ENCODE measurements at regions not wholly inside any gene's neighbourhood (a gene's known extent, or its start where the extent isn't known, plus 50 kb on each side); places are given as distances from the start of the nearest gene placed in this dataset.
"Not testable (repeated sequence)": the region's sequence is repeated elsewhere in the genome, so short reads cannot be mapped to it uniquely, and the experiment has no call there.

- Histone ChIP-seq H3K9me3 (peaks cover 0 to 14% (median 0%) of the 10 kb centered on the region in 11 donors), H3K36me3 (no peaks in the 10 kb centered on the region), H3K4me1 (no peaks in the 10 kb centered on the region), H3K27me3 (no peaks in the 10 kb centered on the region), H3K4me3 (no peak overlapping the region), H3K27ac (no peak overlapping the region)
- no peak for ATAC-seq
- DNase-seq, result no peak
- TF ChIP-seq CTCF (IDR thresholded peaks at IDR 0.05), result no peak
- intact Hi-C loops (cut with DNase I), result no loop called here
- WGBS, 2 donors, result 83 to 85% methylated on average over 1 of the region's 1 CpG
Observed at GRCh38 chr7:145431834-145432233, 596.0 kb upstream of the TPK1 start.

- H3K27ac ChIP-seq, result not testable (repeated sequence)
Observed at GRCh38 chr7:145418481-145418880, 582.6 kb upstream of the TPK1 start.

GRCh38 chr7:145411066-145411465 is 575.2 kb upstream of the TPK1 start:
- 58 to 66% methylated on average over 3 of the region's 3 CpGs for WGBS, 2 donors
- DNase-seq (no peak), ATAC-seq (no peak)
- no peak for TF ChIP-seq CTCF (IDR thresholded peaks at IDR 0.05)
- no peaks in the 10 kb centered on the region for H3K36me3 ChIP-seq
- H3K27ac ChIP-seq, result no peak overlapping the region
- H3K4me1 ChIP-seq, result no peaks in the 10 kb centered on the region
- H3K4me3 ChIP-seq, result no peak overlapping the region
- no peaks in the 10 kb centered on the region for H3K27me3 ChIP-seq
- H3K9me3 ChIP-seq, result peaks cover 0 to 19% (median 0%) of the 10 kb centered on the region in 11 donors
- intact Hi-C loops (cut with DNase I), result no loop called here

More at GRCh38 chr7:145418481-145418880, 582.6 kb upstream of the TPK1 start:
- ATAC-seq; H3K36me3 ChIP-seq; intact Hi-C loops (cut with DNase I); H3K4me1 ChIP-seq; DNase-seq; H3K4me3 ChIP-seq; H3K27me3 ChIP-seq: not testable (repeated sequence)
- WGBS, 2 donors, result 81 to 87% methylated on average over 8 of the region's 8 CpGs
- peaks cover 0 to 34% (median 0%) of the 10 kb centered on the region in 11 donors for H3K9me3 ChIP-seq

- Histone ChIP-seq H3K4me1 (no peaks in the 10 kb centered on the region), H3K9me3 (peaks cover 0 to 13% (median 6%) of the 10 kb centered on the region in 11 donors), H3K36me3 (no peaks in the 10 kb centered on the region), H3K27me3 (no peaks in the 10 kb centered on the region), H3K27ac (no peak overlapping the region), H3K4me3 (no peak overlapping the region)
- DNase-seq (no peak), ATAC-seq (peak in 5 of 8 donors; percentile 24 to 82 (median 75))
- intact Hi-C loops (cut with DNase I), result loop anchor here in 1 of 10 donors (10.0 kb wide), 1 partner anchor 726 kb away; no protein-coding TSS in a partner anchor
- 24 to 25% methylated on average over 1 of the region's 1 CpG for WGBS, 2 donors
- no peak for TF ChIP-seq CTCF (IDR thresholded peaks at IDR 0.05)
Observed at GRCh38 chr7:145398758-145399157, 562.9 kb upstream of the TPK1 start.

- Histone ChIP-seq H3K9me3 (no peaks in the 10 kb centered on the region), H3K36me3 (no peaks in the 10 kb centered on the region), H3K4me3 (no peak overlapping the region), H3K27ac (no peak overlapping the region), H3K27me3 (no peaks in the 10 kb centered on the region), H3K4me1 (no peaks in the 10 kb centered on the region)
- no peak for ATAC-seq
- TF ChIP-seq CTCF (IDR thresholded peaks at IDR 0.05), result no peak
- 6 to 9% methylated on average over 2 of the region's 2 CpGs for WGBS, 2 donors
- intact Hi-C loops (cut with DNase I), result loop anchor here in 1 of 10 donors (10.0 kb wide), 1 partner anchor 731 kb away; no protein-coding TSS in a partner anchor
- no peak for DNase-seq
Observed at GRCh38 chr7:145394126-145394525, 558.3 kb upstream of the TPK1 start.

Data from heart right ventricle (tissue), 16 donors.